Fibroblast of pulmonary artery (primary cell): ENCODE measurements at regions not wholly inside any gene's neighbourhood (a gene's known extent, or its start where the extent isn't known, plus 50 kb on each side); places are given as distances from the start of the nearest gene placed in this dataset.
"Not testable (repeated sequence)": the region's sequence is repeated elsewhere in the genome, so short reads cannot be mapped to it uniquely, and the experiment has no call there.

Experiments used
- DNase-seq: peaks from one replicate; pipeline ENCODE4 v3.0.0-alpha.2; 2010; ENCODE audit warnings: low read depth
- H3K4me3 ChIP-seq: replicated peaks from 2 replicates; pipeline ENCODE4 v1.5.1; 2011; ENCODE audit warnings: low read depth, mild to moderate bottlenecking, control low read depth, low read length, moderate library complexity
- CTCF ChIP-seq: IDR thresholded peaks from 2 replicates; pipeline ENCODE4 v1.5.1; 2011; ENCODE audit warnings: mild to moderate bottlenecking, control low read depth, low read length, inconsistent platforms; ENCODE audit errors: missing control alignments

GRCh38 chr17:54348234-54348633, 525.5 kb downstream of the KIF2B start:
- no peak overlapping the region for H3K4me3 ChIP-seq
- no peak for DNase-seq
- no peak for TF ChIP-seq CTCF

GRCh38 chr17:54353789-54354525, 531.2 kb downstream of the KIF2B start:
- no peak for DNase-seq
- TF ChIP-seq CTCF: no peak
- no peak overlapping the region for H3K4me3 ChIP-seq

- H3K4me3 ChIP-seq, DNase-seq: not testable (repeated sequence)
Measured at GRCh38 chr17:54361073-54361472, 538.3 kb downstream of the KIF2B start.

GRCh38 chr17:54368906-54369305, 531.7 kb upstream of the TOM1L1 start:
- no peak for TF ChIP-seq CTCF
- H3K4me3 ChIP-seq: no peak overlapping the region
- no peak for DNase-seq

GRCh38 chr17:54372069-54372749, 528.4 kb upstream of the TOM1L1 start:
- TF ChIP-seq CTCF: no peak
- H3K4me3 ChIP-seq: no peak overlapping the region

GRCh38 chr17:54373970-54374369, 526.7 kb upstream of the TOM1L1 start:
- TF ChIP-seq CTCF: no peak
- H3K4me3 ChIP-seq: no peak overlapping the region
- DNase-seq: no peak

More at GRCh38 chr17:54372069-54372749, 528.4 kb upstream of the TOM1L1 start:
- DNase-seq: no peak

- DNase-seq, H3K4me3 ChIP-seq: not testable (repeated sequence)
Measured at GRCh38 chr17:54376409-54376808, 524.2 kb upstream of the TOM1L1 start.

- no peak for TF ChIP-seq CTCF
- no peak for DNase-seq
- no peak overlapping the region for H3K4me3 ChIP-seq
Measured at GRCh38 chr17:54381482-54381881, 519.2 kb upstream of the TOM1L1 start.
